Inferior parietal cortex (tissue), 1 donor: ENCODE measurements at regions not wholly inside any gene's neighbourhood (a gene's known extent, or its start where the extent isn't known, plus 50 kb on each side); places are given as distances from the start of the nearest gene placed in this dataset.
"Not testable (repeated sequence)": the region's sequence is repeated elsewhere in the genome, so short reads cannot be mapped to it uniquely, and the experiment has no call there.

ENCODE experiments used
- DNase-seq: peaks from one replicate; pipeline ENCODE4 v3.0.0-alpha.2; 2016; ENCODE audit errors: extremely low spot score

DNA sequence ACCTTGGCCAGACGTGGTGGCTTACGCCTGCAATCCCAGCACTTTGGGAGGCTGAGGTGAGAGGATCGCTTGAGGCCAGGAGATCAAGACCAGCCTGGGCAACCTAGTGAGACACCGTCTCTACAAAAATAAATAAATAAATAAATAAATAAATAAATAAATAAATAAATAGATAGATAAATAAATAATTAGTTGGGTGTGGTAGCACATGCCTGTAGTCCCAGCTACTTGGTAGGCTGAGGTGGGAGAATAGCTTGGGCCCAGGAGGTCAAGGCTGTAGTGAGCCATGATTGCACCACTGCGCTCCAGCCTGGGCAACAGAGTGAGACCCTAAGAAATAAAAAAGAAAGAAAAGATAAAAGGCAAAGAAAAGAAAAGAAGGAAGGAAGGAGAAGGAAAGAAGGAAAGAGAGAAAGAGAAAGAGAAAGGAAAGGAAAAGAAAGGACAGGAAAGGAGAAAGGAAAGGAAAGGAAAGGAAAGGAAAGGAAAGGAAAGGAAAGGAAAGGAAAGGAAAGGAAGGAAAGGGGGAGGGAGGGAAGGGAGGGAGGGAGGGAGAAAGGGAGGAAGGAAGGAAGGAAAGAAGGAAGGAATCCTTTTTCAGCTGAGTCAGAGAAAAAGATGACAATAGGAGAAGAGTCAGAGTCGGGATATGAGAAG lies 404.8 kb downstream of the TSHZ3 start:
- not testable (repeated sequence) for DNase-seq

DNA sequence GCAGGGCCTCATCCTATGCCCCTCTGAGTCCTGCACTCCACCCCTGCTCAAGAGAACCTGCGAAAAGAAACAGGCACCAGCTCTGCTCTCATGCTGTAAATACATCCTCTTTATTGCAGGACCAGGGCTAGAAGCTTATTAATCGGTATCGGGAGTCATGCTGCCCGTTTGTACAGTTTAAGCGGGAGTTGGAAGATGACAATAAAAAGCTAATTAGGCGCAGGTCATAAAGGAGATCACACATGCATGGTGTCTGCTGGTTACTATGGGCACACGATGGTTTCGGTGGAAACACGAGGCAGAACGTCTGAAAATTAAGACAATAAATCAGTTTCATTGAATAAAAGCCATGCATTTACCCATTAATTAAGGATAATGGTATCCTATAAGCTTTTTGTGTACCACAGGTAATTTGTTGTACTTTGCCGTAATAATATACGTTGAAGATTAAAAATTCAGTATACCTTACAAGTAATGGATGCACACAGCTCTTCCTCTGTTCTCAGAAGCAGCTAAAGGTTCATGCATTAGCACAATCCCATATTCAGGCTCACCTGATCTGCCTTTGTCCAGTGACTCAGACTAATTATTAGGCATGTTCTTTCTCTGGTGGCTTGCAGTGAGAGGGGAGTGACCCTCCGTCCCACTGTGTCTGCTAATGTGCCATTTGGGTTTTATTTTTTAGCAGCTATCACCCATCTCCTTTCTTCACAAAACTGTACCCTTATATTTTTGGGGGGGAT lies 406.0 kb downstream of the TSHZ3 start:
- no peak for DNase-seq

DNA sequence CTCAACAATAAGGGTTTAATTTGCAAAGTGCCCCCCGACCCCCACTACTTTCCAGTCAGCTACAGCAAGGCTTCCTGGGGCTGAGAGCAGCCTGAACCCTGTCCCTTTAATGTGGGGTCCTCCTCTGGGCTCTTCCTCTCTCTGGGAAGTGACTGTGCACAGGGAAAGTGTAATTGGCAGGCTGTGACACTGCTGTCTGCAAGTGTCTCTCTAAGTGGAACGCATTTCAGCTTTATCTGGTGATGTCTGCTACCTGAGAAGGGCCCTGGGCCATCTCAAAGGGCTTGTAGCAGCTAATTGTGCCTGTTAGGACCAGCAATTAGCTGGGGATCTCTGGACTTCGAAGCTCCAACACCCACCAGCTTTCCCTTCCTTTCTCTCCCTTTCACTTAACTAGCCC lies 406.6 kb downstream of the TSHZ3 start:
- DNase-seq = no peak

DNA sequence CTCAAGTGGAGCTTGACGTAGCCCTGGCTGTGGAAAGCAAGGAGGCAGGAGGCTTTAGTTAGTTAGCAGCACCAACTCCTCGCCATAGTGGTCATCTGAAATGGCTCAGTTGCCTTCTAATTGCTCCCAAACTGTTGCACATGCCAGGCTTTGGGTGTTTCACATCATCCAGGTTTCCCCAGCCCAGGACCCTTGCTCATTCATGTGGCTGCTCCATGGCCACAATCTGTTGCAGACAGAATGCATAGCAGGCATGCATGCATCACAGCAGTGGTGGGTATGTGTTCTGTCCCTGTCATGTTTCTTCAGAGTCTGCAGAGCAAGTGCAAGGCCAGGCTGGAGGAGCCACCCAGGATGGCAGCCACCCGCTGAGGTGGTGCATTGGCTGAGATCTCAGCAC lies 407.6 kb downstream of the TSHZ3 start:
- DNase-seq = no peak

DNA sequence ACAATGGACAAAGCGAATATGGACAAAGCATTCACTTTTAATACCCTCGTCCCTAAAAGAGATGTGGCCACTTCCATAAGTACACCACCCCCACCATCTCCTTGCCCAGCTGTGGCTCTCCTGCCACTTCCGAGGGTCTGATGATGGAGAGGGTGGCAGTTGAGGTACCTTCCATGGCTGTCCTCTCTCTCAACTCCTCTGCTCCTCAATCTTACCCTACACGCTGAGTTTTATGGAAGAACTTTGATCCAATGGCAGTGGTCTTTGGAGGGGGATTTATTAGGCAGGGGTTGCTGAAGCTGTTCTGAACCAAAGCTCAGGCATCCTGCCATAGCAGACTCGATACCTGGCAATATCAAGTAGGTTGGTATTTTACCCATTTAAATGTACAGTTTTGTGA lies 413.0 kb downstream of the TSHZ3 start:
- DNase-seq = no peak

DNA sequence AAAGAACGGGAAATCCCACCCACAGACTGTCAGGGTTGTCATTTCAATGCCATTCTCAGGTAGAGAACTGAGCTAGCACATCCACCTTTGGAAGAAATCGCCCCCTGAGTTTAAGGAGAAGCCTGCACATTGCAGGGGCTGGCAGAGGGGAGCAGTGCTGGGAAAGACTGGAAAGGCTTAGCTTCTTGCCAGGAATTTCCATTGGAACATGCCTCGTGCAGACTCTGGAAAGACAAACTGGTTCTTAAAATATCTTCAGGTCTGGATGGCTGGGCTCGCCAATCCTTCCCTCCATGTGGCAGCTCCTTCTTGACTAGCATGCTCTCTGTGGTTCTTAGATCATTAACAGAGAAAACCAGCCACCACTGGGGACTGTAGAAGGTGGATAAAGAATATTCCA lies 414.1 kb downstream of the TSHZ3 start:
- no peak for DNase-seq

DNA sequence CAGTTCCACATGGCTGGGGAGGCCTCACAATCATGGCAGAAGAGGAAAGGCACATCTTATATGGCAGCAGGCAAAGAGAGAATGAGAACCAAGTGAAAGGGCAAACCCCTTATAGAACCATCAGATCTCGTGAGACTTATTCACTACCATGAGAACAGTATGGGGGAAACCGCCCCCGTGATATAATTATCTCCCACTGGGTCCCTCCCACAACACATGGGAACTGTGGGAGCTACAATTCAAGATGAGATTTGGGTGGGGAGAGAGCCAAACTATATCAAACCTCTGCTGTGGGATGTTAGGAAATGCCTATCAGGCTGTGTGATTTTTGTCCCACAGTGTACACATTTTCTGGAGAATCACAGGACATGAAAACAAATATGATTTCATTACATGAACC lies 415.8 kb downstream of the TSHZ3 start:
- DNase-seq = not testable (repeated sequence)

DNA sequence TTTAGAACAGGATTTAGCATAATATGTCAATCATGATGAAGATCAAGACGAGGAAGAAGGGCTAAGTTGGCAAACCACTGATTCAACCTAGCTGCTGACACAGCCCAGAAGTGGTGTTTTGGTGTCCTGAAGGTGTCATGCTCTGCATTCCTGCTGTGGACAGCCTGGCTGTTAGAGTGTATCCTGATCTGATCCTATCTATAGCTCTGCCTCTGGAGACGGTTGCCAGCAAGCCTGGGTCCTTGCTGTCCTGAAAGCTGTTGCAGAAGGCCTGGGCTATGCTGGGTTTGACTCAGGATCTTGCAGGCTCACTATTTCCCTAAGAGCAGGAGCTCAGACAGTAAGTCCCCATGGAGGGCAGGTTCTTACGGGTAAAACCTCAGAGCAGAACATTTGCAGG lies 416.4 kb downstream of the TSHZ3 start:
- no peak for DNase-seq

DNA sequence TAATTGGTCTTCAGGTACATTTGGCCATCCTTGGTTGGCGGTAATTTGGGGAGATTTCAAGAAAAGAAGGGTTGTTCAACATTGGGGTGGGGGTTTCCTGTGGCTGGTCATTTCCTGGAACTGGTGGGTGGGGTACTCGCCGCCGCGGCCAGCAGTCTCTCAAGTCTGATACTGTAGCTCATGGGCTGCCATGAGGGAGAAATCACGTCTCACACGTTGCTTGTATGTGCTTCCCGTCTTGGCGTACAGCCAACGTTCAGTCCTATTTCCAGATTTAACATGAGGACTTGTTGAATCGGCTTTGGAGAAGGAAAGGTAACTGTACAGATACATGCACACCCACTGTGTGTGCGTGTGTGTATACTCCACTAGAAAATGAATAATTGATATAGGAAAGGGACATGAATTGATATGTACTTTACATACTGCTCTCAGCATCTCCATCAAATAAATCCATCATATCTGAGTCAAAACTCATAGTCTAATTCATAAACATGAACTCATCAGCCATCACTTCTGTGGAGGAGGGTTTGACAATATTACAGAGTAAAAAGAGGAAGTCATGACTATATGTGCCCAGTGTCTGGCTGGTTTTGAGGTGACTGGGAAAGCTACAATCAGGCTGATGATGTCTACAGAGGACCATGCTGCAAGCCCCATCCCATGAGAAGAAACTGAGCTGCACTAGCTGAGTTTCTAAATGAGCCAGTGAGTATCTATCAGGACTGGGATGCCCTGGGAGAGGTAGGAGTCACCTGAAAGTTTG lies 418.1 kb downstream of the TSHZ3 start:
- no peak for DNase-seq

DNA sequence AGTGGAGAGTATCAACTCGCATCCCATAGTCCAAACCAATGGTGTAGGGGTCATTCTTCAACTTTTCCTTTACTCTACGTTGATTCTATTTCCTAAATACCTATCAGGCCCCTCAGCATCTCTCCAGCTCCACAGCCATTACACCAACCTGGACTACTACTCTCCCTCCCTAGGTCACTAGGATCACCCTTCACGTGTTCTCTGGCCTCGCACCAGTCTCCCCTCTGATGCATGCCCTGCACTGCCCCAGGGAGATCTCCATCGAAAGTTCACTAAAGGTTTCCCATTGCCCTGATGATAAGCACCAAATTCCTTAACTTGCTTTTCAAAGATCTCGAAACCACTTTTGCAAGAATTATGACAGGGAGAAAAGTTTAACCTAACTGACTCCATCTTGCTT lies 421.5 kb downstream of the TSHZ3 start:
- no peak for DNase-seq

DNA sequence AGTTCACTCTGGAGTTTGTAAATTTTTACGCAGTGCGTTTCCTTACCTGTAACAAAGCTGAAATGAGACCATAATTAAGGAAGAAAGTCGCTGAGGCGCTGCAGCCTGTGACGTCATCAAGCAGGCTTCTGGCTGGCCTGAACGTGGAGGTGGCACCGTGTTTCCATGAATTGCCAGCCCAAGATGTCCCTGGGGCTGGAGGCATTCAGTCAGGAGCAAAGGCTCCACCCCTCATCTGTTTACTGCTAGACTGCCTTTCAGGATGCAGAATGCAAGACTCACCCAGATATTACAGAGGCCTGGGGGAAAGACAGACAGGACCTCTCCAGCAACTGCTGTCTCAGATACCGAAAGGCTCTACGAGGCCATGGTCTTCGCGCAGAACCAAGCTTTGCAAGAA lies 424.6 kb downstream of the TSHZ3 start:
- no peak for DNase-seq

DNA sequence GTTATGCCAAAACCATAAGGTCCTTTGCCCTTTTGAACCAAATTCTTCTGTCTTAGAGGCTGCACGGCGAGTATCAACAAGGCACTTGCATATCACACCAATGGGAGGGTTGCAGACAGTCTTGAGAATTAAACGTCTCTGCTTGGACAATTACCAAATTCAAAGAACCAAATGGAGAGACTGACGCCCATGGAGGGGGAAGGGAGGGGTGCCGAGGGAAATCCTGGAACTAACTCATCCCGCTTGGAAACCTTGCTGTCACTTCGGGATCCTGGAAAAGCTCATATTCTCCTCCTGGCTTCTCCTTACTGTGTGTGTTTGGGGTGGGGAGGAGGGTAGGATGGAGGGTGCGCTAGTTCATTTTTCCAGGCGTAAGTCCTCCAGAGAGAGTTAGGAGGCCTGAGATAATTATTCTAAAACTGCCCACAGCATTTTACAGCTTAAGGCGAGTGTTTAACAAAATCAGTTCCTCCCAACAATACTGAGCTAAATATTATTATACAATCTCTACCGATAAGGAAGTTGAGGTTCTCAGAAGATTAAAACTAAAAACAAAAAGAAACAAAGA lies 425.1 kb downstream of the TSHZ3 start:
- DNase-seq = no peak

DNA sequence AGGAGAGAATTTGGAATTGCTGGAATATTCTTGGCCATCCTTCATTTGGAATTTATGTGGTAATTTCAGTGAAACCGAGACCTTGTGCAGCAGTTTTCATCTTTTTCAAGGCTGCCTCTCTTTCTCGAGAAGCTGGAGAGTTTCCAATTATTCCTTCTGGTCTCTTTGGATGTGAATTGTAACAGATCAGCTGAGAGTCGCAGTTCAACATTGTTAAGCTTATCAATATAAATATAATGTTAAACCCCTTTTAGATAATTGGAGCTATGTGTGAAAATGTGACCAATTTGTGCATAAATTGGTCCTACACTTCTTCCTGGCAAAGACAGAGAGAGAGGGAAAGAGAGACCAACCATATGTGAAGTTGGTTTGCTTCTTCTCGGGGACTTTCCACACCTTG lies 425.6 kb downstream of the TSHZ3 start:
- DNase-seq = no peak

DNA sequence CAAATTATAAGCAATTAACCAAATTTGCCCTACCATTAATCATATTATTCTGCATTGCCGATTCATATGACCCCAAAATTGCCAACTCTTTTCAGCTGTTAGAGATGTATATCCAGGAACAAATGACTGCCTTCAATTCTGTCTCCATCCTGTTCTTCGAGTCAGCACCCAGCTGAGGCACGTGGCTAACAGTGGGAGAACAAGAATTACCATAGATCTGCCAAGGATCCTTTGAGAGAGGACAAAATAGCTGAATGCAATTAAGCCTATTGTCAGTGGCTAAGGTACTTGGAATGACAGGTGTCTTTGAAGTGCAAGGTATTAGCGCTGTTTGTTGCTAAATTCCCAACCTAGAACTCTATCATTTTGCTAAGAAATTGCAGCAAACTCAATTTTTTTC lies 426.1 kb downstream of the TSHZ3 start:
- DNase-seq = no peak

DNA sequence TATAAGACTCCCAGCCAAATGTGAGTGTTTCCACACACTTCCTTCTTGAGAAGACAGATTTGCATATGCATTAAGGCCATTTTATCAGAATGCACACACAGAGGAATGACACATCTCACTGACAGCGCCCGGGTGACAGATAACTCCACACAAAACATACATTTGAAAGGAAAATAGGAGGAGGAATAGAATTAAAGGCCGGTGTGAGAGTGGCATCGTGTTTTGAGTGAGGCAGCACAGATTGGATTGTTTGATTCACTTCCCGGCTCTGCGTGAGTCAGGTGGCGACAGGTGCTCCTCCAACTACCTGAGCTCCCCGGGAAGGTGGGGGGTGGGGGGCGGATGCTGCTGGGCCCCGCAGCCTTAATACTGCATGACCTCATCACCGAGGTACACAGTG lies 429.0 kb downstream of the TSHZ3 start:
- DNase-seq = no peak

DNA sequence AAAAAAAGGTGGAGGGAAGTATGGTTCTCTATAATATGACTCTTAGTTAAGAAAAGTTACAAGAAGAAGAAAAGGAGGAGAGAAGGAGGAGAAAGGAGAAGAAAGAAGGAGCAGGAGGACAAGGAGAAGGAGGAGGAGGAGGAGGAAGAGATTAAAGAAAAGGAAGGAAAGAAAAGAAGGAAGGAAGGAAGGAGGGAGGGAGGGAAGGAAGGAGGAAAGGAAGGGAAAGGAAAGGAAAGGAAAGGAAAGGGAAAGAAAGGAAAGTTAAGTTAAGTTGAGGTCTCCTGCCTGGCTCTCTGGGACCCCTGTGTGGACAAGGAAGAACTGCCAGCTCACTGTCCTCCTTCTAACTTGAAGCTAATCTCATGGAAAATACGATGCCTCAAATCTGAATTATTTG lies 429.5 kb downstream of the TSHZ3 start:
- DNase-seq = no peak

DNA sequence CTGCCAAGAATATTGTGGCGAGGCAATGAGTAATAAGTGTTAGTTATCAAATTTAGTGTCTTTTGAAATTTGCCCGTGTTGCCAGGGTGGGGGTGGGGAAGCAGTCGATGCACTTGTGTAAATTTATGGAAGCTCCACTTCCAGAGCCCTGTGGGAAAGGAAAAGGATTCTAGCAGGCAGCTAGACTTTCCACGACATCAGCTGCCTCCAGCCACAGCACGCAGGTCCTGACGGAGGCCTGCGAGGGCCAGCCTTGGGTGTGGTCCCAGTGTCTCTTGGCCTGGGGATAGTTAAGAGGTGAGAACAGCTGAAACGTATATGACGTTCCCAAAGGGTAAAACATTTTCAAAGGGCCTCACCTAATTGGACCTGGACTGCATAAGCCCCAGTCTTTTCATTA lies 433.0 kb downstream of the TSHZ3 start:
- no peak for DNase-seq

DNA sequence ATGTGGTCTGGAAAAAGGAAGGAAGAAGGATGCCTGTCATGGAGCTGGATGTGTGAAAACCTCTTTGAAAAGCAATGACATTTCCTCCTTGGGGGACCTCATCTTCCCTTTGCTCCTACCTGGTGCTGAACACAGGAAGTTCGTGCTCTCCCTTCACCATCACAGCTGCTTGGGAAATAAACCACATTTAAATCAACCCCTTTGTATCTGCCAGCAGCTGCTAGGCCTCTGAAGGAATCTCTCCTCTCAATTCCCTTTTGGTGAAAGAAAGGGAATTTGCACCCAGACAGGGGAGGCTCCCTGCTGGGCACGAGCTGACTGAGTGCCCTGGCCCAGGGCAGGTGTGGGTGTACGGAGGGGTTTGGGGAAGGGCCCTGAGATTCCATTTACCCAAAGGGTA lies 437.7 kb downstream of the TSHZ3 start:
- DNase-seq = no peak

DNA sequence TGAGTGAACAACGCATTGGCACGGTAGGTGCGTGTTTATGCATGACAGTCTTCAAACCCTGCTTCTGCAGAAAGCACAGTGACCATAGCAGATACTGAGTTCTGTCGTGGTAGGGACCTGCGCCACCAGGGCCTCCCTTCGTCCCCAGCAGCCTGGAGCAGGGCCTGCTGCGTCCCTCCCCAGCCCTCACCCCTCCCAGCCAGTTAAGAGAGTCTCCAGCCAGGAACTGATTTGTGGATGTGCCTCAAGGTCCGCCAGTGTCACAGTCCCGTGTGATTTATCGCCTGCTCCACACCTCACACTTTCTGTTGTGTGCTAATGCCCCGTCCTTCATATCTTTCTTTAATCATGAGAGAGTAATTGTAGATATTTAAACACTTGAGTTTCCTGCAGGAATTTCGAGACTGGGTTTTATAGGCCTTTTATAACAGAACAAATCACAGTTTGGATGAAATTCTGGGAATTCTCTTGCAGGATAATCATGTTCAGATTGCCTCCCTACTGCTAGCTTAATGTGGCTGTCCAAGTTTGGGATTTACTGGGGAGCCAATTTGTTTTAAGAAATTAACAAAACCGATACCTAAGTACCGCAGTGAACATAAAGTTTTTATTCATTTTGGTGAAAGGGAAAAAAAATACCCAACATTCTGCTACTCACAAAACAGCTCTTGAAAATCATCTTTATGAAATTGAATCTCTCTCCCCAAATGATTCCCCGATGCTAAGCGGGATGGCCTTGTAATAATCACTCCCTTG lies 438.6 kb downstream of the TSHZ3 start:
- DNase-seq = no peak

DNA sequence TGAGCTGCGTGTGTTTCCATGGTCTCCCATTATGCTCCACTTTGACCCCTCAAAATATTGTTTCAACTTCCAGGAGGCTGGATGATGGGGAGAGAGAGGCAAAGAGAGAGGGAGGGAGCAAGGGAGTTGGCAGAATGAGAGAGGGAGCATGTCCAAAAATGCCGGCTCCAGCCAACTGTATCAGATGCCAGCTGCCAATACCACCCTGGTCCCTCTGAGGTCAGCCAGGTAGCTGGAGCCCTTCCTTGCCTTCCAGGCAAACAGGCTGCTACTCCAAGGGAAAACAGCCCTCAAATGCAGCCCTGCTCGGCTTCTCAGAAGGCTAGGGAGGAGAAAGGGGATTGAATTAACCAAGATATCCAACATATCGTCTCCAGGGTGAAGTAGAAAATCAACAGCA lies 440.0 kb downstream of the TSHZ3 start:
- DNase-seq = no peak

DNA sequence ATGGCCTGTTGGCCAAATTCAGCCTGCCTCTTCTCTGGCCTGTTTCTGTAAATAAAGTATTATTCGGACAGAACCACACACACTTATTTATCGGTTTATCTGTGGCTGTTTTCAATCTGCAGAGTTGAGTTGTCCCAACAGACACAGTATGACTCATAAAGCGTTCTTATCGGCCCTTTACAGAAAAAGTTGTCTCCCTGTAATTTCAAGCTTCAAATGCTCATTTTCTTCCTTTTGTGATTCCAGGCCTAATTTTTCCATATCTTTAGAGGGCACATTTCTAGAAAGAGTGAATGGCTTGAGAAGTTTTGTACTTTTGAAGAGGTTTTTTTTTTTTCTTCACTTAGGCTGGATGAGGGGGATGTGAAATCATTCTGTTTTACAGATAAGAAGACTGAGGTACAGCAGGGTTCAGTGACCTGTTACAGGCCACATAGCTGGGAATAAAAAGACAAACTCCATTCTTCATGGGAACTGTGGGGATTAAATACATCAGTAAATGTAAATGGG lies 440.9 kb downstream of the TSHZ3 start:
- no peak for DNase-seq

DNA sequence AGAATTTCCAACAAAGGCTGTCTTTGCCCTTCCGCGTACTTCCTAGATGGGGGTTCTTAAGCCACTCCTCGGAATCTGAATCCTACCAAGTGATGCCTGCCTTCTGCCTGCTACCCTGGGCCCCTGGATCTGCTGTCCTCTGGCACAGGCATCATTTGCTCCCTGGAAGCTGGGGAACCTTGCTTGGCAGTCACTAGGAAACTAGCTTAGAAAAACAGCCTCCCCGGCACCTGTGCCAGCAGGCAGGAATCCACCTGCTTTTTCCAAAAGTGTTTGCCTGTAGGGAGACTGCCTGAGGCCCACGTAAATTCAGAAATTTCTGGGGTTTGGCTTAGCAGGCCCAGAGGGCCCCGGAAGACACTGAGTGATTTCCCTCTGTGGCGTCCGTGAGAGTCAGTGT lies 442.4 kb downstream of the TSHZ3 start:
- DNase-seq = no peak
